Stimulated activated CD4-positive, alpha-beta T cell treated with anti-CD3 and anti-CD28 coated beads, Interleukin-1b, Interleukin-23, amount 100 ng/mL, for 4 hours (primary cell): ENCODE measurements at regions not wholly inside any gene's neighbourhood (a gene's known extent, or its start where the extent isn't known, plus 50 kb on each side); places are given as distances from the start of the nearest gene placed in this dataset.

ENCODE experiments used
- DNase-seq, 2 donors: peaks; one replicate each; pipeline ENCODE4 v3.0.0-alpha.2; 2020; ENCODE audit warnings: low read depth in 2 of 2

DNA sequence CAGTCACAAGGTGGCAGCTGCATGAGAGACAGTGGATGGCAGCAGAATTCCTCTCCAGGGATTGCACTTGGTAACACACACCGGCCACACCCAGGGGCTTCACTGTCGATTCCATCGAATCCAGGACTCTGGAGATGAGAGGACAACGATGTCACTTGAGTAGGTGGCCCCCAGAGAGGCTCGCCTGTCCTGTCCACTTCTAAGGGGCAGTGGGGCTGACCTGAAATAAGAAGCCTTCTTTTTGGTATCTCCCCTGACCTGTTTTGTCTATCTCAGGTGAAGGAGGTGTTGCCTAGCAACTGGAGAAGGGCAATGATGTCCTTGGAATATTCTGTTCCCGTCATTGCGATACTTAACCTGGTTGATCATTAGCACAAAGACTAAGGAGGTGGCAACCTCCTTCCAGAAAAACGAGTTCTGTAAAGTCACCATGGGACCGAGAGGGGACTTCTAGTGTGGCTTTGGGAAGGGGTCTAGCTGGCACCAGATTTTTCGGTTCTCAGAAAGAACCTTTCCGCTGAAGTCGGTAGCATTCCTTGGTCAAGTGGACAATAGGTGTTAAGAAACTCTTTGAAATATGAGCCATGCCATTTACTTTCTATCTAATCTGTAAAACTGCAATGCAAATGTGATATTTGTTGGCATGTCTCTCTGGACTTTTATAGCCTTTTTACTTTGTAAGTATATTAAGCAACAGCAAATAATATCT lies 85.2 kb upstream of the TMPRSS2 start:
- DNase-seq: no peak

DNA sequence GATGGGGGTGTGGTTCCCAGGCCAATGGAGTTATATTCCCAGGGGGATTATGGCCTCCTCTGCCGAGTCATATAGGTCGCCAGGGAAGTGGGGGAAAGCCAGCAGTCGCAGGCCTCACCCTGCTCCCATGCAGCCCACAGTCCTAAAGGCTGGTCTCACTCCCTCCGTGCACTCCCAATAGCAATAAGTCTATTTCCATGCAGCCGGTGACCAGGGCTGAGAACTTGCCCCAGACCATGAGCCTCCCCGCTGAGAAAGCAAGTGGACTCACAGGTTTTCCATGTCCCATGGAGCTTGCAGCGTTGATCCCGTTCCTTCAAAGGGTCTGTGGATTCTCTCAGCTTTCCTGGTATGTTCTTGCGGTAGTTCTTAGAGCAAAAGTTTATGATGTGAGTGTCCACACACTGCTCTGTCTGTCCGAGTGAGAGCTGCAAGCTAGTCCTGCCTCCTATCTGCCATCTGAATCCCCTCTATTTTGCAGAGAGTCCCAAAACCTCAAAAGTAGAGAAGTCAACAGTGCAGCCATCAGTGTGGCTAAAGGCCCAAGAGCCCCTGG lies 81.7 kb upstream of the TMPRSS2 start:
- DNase-seq: no peak

DNA sequence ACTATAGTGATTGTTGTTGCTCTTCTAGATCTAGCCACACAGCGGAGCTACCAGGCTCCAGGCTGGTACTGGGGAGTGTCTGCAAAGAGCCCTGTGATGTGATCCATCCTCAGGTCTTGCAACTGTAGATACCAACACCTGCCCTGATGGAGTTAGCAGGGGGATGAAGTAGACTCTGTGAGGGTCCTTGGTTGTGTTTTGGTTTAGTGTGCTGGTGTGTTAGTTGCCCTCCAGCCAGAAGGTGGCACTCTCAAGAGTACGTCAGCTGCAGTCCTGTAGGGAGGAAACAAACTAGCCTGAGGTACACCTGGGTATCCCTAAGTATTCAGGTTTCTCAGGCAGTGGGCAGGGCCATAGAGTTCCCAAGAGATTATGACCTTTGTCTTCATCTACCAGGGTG lies 81.2 kb upstream of the TMPRSS2 start:
- DNase-seq: no peak

DNA sequence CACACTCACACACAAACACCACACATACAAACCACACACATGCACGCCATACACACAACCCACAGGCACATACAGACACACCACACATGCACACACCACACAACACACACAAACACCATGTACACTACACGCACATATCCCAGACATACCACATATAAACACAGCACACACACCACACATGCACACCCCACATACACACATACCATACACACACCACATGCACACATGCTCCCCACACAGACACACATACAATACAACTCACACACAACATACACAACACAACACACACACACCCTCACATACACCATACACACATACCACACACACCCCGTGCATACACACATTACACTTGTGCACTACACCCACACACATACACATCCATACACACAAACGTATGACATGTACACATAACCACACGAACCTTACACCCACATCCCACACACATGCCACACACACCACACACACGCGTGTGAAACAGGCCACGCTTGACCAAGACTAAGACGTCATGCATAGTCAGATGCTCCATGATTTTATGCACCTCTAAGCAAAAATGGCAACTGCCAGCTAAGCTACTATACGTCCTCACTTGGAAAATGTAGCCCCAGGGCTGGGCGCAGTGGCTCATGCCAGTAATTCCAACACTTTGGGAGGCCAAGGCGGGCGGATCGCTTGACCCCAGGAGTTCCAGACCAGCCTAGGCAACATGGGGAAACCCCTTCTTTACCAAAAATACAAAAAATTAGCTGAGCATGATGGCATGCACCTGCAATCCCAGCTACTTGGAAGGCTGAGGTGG lies 77.4 kb upstream of the TMPRSS2 start:
- no peak for DNase-seq

DNA sequence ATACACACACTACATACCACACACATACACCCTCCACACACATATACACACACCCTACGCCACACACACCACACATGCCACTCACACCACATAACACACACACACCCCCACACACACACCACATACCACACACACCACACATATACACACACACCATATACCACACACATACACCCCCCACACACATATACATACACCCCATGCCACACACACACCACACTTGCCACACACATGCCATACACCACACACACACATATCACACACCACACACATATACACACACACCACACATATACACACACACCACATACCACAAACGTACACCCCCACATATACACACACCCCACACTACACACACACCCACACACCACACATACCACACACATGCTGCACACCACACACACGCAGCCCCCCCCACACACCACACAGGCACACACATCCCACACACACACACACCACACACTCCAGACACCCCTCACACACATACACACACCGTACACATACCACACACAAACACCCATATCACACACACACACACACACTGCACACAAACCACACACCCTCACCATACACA lies 76.7 kb upstream of the TMPRSS2 start:
- no peak for DNase-seq

DNA sequence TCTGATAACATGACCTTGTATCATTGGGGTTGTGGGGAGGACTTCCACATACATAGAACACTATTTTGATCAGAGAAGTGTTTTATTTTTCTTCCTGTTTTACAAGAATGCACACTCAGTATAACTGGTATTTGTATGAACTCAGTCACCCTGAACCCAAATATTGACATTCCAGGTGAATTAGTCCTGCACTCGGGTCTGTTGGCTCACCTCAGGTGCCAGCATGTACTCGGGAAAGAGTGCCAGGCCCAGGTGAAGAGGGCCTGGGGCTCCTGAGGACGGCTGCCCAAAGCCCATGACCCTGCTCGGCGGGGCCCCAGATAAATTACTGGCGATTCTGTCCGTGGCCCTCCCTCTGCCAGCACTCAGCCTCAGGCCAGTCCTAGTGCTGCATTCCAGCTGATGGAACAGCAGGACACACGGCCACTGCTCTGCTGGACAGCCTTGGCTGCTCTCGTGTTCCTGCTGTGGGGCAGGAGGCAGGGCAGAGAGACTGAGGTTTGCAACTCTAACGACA lies 75.4 kb upstream of the TMPRSS2 start:
- DNase-seq: no peak

DNA sequence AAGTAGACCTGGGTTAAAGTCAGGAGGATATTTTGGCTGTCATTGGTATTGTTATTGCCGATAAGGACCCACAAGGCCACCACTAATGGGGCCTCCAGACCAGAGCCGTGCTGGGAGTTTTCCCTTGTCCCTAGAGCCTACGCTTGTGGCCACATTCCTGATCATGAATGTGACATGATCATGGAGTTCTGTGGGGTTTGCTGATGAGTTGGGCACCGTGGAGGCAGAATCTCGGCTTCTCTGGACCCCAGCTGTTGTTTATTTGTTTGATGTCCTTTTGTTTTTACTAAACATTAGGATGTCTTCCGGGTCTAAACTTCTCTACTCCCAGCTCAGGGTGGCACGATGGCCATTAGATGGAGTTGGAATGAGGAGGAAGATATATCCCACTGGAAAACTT lies 74.9 kb upstream of the TMPRSS2 start:
- DNase-seq: no peak

DNA sequence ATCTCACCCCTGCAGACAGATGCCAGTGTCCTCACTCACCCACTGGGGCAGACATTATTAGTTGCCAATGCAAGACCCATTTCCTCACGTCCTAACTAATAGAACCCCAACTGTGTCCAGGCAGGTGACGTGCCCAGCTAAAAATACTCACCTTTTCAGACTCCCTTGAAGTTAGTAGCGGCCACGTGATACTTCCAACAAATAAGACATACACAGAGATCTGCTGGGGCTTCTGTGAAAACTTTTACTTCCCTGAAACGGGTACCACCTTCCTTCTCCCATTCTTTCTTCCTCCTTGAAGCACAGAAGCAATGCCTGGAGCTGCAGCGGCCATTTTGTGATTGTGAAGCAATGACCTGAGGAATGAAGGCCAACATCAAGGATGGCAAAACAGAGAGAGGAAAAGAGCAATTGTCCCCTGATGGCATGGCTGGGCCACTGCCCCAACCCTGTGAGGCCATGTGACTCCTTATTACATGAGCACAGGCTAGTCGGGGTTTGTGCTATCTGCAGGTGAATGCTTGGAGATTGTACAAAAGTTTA lies 74.4 kb upstream of the TMPRSS2 start:
- no peak for DNase-seq

DNA sequence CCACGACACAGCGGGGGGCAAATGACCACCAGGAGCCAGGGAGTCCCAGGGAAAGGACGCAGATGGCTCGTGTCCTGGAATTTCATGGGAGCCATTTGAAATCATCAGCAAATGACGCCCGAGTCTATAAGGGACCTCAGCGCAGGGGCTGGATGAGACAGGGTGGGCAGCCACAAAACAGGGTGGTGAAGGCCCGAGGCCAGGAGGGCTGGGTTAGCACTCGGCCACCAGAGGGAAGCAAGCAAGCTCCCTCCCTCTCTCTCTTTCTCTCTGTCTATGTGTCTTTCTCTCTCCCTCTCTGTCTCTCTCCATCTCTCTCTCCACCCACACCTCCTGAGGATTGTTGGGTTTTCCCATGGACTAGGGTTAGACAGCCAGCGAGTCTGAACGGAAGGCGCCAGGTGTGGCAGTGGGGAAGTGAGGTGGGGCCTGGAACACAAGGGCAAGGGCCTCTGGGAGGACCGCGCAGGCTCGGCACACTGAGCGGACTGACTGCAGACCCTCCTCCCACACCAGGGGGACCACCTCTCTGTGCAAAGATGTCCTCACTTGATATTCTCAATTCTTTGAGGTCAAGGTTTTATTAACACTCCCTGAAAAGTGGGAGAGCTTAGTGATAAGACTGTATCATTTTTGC lies 73.8 kb upstream of the TMPRSS2 start:
- DNase-seq: no peak

DNA sequence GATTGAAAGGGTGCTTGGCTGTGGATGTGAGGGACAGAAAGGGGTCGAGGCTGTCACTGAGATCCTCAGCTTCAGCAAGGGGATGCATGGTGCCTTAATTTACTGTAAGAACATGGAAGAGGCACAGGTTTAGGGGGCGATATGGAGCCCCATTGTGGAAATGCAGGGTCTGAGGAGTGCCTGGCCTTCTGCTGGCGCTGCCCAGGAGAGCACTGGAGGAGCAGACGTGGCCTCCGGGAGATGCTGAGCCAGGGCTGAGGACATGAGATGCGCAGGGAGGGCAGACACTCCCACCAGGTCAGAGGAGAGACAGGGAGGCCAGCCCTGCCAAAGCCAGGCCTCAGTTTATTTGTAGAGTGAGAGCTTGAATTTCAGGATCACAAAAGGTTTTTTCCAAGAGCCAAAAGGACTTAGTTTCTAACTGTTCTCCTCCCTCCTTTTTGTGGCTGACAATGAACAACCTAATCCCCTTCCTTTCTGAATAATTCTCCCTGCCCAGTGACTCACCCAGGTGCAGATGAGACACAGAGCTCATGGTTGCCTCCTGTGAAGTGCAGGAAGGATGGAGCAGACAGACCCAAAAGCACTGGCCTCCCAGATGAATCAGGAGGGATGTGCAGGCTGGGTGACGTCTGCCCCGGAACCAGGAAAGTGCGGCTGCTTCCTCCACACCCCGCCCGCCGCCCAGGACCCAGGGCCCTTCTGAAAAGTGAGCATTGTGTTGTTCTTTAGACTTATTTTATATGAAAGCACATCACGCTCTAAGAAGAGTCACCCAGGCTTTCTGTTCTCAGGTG lies 73.0 kb upstream of the TMPRSS2 start:
- DNase-seq: no peak

DNA sequence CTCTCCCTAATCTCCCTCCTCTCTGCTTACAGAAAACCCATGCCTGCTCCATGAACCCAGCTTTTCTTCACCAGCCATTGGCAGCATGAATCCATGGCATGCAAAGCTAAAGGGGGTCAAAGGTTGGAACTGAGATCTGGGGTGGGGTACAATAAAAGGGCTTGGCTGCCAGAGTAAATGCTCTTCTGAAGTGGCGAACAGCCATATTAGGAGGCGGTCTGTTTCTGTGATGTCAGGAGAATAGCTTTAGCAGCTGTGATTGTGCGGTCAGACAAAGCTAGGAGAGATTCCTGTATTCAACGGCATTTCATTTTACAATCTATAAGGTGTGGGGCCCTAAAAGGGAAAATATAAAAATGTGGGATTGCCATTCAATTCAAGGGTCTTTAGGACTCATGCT lies 71.7 kb upstream of the TMPRSS2 start:
- DNase-seq: no peak

DNA sequence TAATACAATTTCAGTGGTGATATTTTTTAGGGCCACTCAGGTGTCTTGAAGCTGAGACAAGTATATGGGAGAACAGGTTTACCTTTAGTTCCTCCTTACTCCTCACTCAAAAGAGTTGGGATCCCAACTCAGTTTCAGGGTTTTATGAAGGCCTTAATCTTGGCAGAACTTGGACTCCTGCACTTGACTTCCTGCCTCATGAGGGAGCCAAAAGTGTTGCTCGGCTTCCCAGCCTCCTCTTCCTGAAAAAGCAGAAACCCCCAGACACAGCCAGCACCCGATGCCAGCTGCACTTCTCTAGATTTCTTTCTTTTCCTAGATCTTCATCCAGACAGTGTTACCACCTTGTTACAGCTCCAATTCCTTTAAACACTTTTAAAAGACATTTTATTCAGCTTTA lies 70.8 kb upstream of the TMPRSS2 start:
- no peak for DNase-seq

DNA sequence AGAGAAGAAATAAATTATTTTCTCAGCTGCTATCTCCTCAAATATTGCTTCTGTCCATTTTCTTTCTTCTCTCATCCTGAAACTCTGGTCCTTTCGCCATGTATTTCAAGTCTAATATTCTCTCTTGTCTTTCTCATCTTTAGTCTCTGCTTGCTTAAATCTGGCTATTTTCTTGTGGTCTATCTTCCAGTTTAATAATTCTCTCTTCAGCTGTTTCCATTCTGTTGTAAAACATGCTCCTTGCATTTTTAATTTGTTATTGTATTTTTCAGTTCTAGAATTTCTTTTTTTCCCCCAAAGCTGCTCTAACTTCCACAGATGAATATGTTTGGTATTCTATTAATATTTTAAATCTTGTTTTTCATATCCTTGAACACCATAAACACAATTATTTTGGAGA lies 70.1 kb upstream of the TMPRSS2 start:
- no peak for DNase-seq

DNA sequence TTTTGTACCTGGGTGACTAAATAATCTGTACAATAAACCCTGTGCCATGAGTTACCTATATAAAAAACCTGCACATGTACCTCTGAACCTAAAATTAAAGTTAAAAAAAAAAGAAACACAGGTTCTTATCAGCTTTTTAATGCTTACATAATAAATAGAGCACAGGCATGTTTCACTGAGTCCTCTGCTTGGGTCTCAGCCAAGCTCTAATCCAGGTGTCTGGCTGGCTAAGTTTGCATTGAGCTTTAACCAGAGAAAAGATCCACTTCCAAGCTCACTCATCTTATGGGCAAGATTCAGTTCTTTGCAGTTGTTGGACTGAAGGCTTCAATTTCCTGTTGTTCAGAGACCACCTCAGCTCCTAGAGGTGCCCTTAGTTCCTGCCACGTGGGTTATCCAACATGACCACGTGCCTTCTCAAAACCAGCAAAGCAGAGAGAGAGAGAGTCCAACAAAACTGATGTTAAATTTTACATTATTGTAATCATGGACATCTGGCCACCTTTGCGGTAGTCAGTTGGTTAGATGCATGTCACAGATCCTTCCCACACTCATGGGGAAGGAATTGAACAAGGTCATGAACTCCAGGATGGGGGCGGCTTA lies 68.2 kb upstream of the TMPRSS2 start:
- DNase-seq: no peak

DNA sequence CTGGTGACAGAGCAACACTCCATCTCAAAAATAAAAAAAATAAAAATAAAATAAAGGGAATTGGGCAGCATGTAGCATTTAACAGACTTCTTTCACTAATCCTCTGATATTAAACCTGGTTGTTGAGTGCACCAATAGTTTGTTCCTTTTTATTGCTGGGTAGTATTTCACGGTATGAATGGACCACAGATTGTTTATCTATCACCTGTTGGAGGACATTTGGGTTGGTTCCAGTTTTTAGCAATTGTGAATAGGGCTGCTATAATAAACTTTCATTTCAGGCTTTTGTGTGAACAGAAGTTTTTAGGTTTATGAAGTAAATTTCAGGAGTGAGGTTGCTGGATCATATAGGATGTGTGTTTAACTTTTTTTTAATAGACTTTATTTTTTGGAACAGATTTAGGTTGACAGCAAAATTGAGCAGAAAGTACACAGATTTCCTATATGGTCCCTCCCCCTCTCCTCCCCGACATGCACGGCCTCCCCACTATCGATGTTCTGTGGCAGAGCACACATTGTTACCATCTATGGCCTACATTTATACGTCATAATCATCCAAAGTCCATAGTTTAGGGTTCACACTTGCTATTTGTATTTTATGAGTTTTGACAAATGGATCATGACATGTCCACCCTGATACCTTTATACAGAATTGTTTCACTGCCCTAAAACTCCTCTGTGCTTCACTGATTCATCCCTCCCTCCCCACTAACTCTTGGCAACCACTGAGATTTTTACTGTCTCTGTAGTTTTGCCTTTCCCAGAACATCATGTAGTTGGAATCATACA lies 66.1 kb upstream of the TMPRSS2 start:
- no peak for DNase-seq

DNA sequence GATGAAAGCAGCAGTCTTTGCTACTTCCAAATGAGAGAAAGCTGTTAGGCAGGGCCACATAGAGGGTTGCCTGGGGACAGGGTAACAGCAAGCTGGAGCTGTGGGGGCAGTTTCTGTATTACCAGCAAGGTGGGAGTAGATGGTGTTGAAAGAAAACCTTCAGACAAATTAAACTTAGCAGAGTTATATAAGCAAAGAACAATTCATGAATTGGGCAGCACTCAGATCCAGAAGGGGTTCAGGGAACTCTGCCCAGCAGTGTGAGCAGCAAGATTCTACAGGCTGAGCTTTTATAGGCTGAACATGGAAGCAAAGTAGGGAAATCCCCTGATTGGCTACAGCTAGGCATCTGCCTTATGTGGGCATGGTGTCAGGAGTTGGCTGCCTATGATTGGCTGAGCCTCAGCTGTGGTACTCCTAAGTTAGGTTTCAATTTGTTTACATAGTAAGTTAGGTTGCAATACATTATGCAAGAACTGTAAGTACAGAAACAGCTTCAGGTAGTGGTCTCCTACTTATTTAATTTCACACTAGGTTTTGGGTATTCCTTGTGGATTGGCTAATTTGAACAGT lies 64.1 kb upstream of the TMPRSS2 start:
- no peak for DNase-seq

DNA sequence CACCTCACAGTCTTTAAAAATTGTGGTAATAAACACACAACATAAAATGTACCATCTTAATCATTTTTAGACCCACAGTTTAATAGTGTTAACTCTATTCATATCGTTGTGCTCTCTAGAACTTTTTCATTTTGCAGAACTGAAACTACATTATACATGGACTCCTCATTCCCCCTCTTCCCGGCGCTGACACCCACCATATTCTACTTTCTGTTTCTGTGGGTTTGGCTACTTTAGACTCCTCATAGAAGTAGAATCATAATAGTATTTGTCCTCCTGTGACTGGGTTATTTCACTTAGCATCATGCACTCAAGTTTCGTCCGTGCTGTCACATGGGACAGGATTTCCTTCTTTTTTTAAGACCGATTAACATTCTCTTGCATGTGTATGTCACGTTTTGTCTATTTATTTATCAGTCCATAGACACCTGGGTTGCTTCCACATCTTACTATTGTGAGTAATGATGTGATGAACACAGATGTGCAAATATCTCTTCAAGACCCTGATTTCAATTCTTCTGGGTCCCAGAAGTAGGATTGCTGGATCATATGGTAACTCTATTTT lies 62.9 kb upstream of the TMPRSS2 start:
- no peak for DNase-seq

DNA sequence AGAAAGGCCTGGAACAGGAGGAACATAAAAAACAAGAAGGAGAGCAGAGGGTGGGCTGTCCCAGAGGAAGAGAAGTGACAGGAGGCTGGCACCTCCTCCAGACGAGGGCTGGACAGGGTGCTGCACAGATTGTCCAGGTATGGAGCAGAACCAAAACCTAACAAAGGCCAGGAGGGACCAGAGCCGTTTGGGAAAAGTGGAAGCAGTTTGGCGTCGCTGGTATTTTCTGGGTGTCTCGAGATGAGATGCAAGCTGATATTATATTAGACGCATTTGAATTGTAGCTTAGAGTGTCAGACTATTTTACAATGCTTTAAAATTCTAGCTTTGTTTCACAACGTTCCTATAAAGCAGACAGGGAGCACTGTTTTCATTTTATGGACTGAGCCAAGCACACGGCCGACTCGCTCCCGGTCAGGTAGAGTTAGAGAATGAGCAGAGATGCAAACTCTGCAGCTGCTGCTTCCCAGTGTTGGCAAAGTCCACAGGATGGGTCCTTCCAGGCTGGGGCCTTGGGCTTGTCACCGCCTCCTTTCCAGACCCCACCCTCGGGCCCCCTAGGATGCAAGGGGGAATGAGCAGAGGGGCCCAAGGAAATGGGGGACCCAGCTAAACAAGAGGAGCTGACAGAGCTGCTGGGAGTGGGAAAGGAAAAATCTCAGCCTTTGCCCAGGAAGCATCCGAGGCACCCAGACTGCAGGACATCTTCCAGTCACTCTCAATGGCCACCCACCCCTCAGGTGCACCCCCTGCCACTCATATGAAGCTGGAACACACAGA lies 60.8 kb upstream of the TMPRSS2 start:
- DNase-seq: no peak
